Neuronal stem cell (in vitro differentiated cells): ENCODE measurements at regions not wholly inside any gene's neighbourhood (a gene's known extent, or its start where the extent isn't known, plus 50 kb on each side); places are given as distances from the start of the nearest gene placed in this dataset.
A peak's percentile ranks its signal among the peaks of the same experiment; 100 is the strongest.

Experiments
- DNase-seq: peaks from one replicate; pipeline ENCODE4 v3.0.0-alpha.2; 2013; ENCODE audit warnings: low spot score
- H2AFZ ChIP-seq: one replicate; pipeline ENCODE4 v1.6.1; 2013; ENCODE audit warnings: mild to moderate bottlenecking, low read length, inconsistent platforms
- H2AK5ac ChIP-seq: 2 replicates; pipeline ENCODE4 v1.6.1; 2013; ENCODE audit warnings: low read depth, mild to moderate bottlenecking, inconsistent platforms, low read length, moderate library complexity, mixed read lengths
- H2BK120ac ChIP-seq: 2 replicates; pipeline ENCODE4 v1.6.1; 2013; ENCODE audit warnings: low read depth, mild to moderate bottlenecking, inconsistent platforms, low read length, moderate library complexity, mixed read lengths
- H2BK12ac ChIP-seq: one replicate; pipeline ENCODE4 v1.6.1; 2013; ENCODE audit warnings: low read length, inconsistent platforms
- H2BK15ac ChIP-seq: 2 replicates; pipeline ENCODE4 v1.6.1; 2013; ENCODE audit warnings: mild to moderate bottlenecking, low read length, inconsistent platforms, mixed read lengths
- H2BK5ac ChIP-seq: one replicate; pipeline ENCODE4 v1.6.1; 2013; ENCODE audit warnings: inconsistent platforms, mild to moderate bottlenecking, low read length, moderate library complexity
- H3K14ac ChIP-seq: one replicate; pipeline ENCODE4 v1.6.1; 2013; ENCODE audit warnings: low read length, inconsistent platforms
- H3K18ac ChIP-seq: 2 replicates; pipeline ENCODE4 v1.6.1; 2013; ENCODE audit warnings: low read length, inconsistent platforms
- H3K23ac ChIP-seq: 2 replicates; pipeline ENCODE4 v1.6.1; 2013; ENCODE audit warnings: low read depth, mild to moderate bottlenecking, mixed read lengths, low read length, inconsistent platforms; ENCODE audit not compliant: poor library complexity
- H3K27ac ChIP-seq: replicated peaks from 3 replicates; pipeline ENCODE4 v1.5.1; 2013; ENCODE audit warnings: low read length, inconsistent platforms
- H3K27me3 ChIP-seq, 3 experiments: 2 replicates each; pipeline ENCODE4 v1.6.1; 2013; ENCODE audit warnings: low read length in 3 of 3, mild to moderate bottlenecking in 2 of 3, inconsistent platforms in 1 of 3, low read depth in 1 of 3, mixed read lengths in 1 of 3, moderate library complexity in 1 of 3; ENCODE audit not compliant: control insufficient read depth in 3 of 3, insufficient read depth in 3 of 3
- H3K36me3 ChIP-seq, 2 donors: replicated peaks in 1 of 2; 2 replicates each; pipeline ENCODE4 v1.6.1; 2013; ENCODE audit warnings: low read length in 2 of 2; ENCODE audit not compliant: control insufficient read depth in 2 of 2, insufficient read depth in 2 of 2
- H3K4ac ChIP-seq: 2 replicates; pipeline ENCODE4 v1.6.1; 2013; ENCODE audit warnings: inconsistent platforms, mild to moderate bottlenecking, low read length, moderate library complexity
- H3K4me1 ChIP-seq, 2 donors: 1 replicate in 1 of 2; 2 replicates in 1 of 2; pipeline ENCODE4 v1.6.1; 2013; ENCODE audit warnings: low read length in 2 of 2, low read depth in 1 of 2; ENCODE audit not compliant: control insufficient read depth in 2 of 2, insufficient read depth in 1 of 2
- H3K4me2 ChIP-seq: one replicate; pipeline ENCODE4 v1.6.1; 2013; ENCODE audit warnings: mild to moderate bottlenecking, low read length, inconsistent platforms; ENCODE audit not compliant: insufficient read depth, poor library complexity, severe bottlenecking
- H3K4me3 ChIP-seq, 2 donors: 2 replicates each; pipeline ENCODE4 v1.5.1; 2013; ENCODE audit warnings: low read length in 2 of 2, mild to moderate bottlenecking in 2 of 2, inconsistent platforms in 1 of 2, moderate library complexity in 1 of 2
- H3K79me1 ChIP-seq: one replicate; pipeline ENCODE4 v1.6.1; 2013; ENCODE audit warnings: low read depth, mild to moderate bottlenecking, inconsistent platforms, low read length, moderate library complexity
- H3K9ac ChIP-seq: one replicate; pipeline ENCODE4 v1.6.1; 2013; ENCODE audit warnings: mild to moderate bottlenecking, low read depth, low read length, inconsistent platforms; ENCODE audit not compliant: poor library complexity
- H3K9me3 ChIP-seq, 2 donors: replicated peaks in 1 of 2; 2 replicates each; pipeline versions ENCODE3 to v1.6.1; 2013; ENCODE audit warnings: low read length in 2 of 2, mild to moderate bottlenecking in 2 of 2, inconsistent platforms in 1 of 2, low read depth in 1 of 2, mixed read lengths in 1 of 2, moderate library complexity in 1 of 2; ENCODE audit not compliant: control insufficient read depth in 2 of 2, insufficient read depth in 1 of 2
- H4K8ac ChIP-seq: one replicate; pipeline ENCODE4 v1.6.1; 2013; ENCODE audit warnings: low read depth, mild to moderate bottlenecking, inconsistent platforms, low read length, moderate library complexity
- H4K91ac ChIP-seq: one replicate; pipeline ENCODE4 v1.6.1; 2013; ENCODE audit warnings: low read length, low read depth, mild to moderate bottlenecking, inconsistent platforms; ENCODE audit not compliant: poor library complexity
- WGBS, 2 donors: extraction: QIAGEN DNeasy Blood & Tissue Kit; methylation state at CpG; one replicate each; pipeline ENCODE4 v1.1.7; 2013; ENCODE audit warnings: missing lambda C conversion rate in 2 of 2, mixed read lengths in 1 of 2; ENCODE audit not compliant: insufficient read length in 2 of 2, insufficient replicate concordance in 1 of 2; ENCODE audit errors: extremely low coverage in 2 of 2; 5-methylcytosine and 5-hydroxymethylcytosine counted together

DNA sequence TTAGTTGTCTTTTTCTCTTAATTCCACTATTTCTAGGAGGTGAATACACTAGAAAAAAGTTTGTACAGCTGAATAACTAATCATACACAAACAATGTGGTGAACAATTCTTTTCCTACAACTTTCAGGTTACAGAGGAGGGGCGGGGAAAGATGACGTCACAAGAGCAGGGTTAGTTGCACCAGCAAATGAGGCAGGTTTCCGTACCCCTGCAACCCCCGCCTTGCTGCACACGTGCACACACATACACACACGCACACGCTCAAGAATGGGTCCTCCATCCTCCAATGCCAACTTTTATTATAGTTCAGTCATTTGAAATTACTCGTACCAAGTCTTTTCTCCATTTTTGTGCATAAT is 122.8 kb downstream of the ARL4C start:
- no peak overlapping the region for H3K9ac ChIP-seq
- no peak overlapping the region for H4K8ac ChIP-seq
- no peak overlapping the region for H3K4me3 ChIP-seq
- H3K4ac ChIP-seq = no peak overlapping the region
- H3K27ac ChIP-seq = no peak overlapping the region
- peaks cover 0 to 25% (median 0%) of the 10 kb centered on the region in 3 experiments for H3K27me3 ChIP-seq
- no peak overlapping the region for H4K91ac ChIP-seq
- H2BK12ac ChIP-seq = no peak overlapping the region
- no peak overlapping the region for H3K18ac ChIP-seq
- no peak overlapping the region for H3K23ac ChIP-seq
- no peak overlapping the region for H2AK5ac ChIP-seq
- no peak overlapping the region for H2BK120ac ChIP-seq
- H3K9me3 ChIP-seq = peaks cover 0 to 3% of the 10 kb centered on the region in 2 donors
- no peak overlapping the region for H3K14ac ChIP-seq
- WGBS, 2 donors = no CpG with 5 or more reads among the region's 8 CpGs
- peaks cover 5 to 12% of the 10 kb centered on the region in 2 donors for H3K4me1 ChIP-seq
- H2AFZ ChIP-seq = no peak overlapping the region
- no peaks in the 10 kb centered on the region for H3K36me3 ChIP-seq
- no peak overlapping the region for H2BK5ac ChIP-seq
- no peak overlapping the region for H2BK15ac ChIP-seq
- no peak overlapping the region for H3K4me2 ChIP-seq
- H3K79me1 ChIP-seq = no peaks in the 10 kb centered on the region
- no peak for DNase-seq

DNA sequence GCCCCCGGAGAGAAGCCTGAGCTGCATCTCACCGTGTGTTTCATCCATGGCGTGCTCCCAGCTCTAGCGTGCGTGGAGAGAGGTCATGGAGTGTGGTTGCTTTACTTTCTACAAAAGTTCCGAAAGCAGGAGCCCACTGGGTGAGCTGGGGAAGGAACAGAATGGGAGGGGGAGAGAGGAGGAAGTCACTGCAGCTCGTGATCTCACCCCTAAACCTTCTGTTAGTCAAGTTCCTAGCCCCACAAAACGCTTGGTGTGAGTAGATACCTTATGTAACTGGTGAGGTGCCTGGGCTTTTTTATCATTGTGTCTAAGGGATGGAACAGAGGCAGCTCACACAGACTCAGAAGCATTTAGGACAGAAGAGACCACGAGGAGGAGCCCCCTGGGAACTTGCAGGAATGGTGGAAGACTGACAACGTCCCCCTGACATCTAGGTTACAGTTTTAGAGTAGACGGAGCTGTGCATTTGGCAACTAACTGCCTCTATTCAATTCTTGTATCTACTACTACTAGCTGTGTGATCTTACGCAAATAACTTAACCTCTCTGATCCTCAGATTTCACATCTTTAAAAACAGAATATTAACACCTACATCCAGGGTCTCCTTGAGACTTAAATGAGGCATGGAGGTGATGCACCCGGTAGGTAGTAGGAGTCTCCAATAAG is 123.3 kb downstream of the ARL4C start:
- no peak overlapping the region for H2AFZ ChIP-seq
- H3K4me2 ChIP-seq = no peak overlapping the region
- H2BK15ac ChIP-seq = no peak overlapping the region
- H2AK5ac ChIP-seq = peak overlapping the region; percentile 3
- no peaks in the 10 kb centered on the region for H3K36me3 ChIP-seq
- H3K4me3 ChIP-seq = no peak overlapping the region
- no peak for DNase-seq
- peaks cover 0 to 25% (median 0%) of the 10 kb centered on the region in 3 experiments for H3K27me3 ChIP-seq
- no peak overlapping the region for H4K91ac ChIP-seq
- no CpG with 5 or more reads among the region's 13 CpGs for WGBS, 2 donors
- no peak overlapping the region for H2BK12ac ChIP-seq
- no peak overlapping the region for H3K4ac ChIP-seq
- H3K79me1 ChIP-seq = no peaks in the 10 kb centered on the region
- H3K4me1 ChIP-seq = peaks cover 9 to 13% of the 10 kb centered on the region in 2 donors
- no peak overlapping the region for H2BK120ac ChIP-seq
- no peak overlapping the region for H3K27ac ChIP-seq
- no peak overlapping the region for H4K8ac ChIP-seq
- H3K14ac ChIP-seq = no peak overlapping the region
- no peak overlapping the region for H2BK5ac ChIP-seq
- no peak overlapping the region for H3K18ac ChIP-seq
- peaks cover 0 to 3% of the 10 kb centered on the region in 2 donors for H3K9me3 ChIP-seq
- H3K23ac ChIP-seq = no peak overlapping the region
- no peak overlapping the region for H3K9ac ChIP-seq

DNA sequence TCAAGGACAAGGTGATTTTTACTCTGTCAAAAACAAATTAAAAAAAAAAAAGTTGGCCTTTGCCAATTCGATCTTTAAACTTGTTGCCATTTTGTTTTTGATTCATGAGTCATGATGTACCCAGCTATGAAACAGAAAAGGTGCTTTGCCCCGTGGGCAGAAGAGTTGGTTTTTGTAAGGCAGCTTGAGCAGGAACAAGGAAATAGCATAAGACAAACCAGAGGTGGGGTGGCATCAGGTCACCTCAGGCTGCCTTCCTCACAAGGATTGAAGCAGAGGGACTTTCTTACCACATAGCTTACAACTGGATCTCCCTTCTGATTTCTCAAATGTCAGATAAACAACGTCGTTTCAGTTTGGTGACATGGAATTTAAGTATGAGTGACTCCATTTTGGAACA is 123.8 kb downstream of the ARL4C start:
- H3K36me3 ChIP-seq = no peaks in the 10 kb centered on the region
- WGBS, 2 donors = no CpG with 5 or more reads among the region's 4 CpGs

DNA sequence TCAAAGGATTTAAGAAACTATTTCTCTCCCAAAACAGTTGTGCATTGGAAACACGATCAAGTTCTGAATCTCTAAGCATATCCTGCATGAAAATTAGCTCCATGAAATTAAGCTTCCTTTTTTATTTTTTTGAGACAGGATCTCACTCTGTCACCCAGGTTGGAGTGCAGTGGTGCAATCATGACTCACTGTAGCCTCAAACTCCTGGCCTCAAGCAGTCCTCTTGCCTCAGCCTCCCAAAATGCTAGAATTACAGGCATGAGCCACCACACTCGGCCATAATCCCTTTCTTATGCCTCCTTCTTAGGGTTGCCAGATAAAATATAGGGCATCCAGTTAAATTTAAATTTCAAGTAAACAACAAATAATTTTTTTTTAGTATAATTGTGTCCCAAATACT is 124.4 kb downstream of the ARL4C start:
- no peak overlapping the region for H2BK5ac ChIP-seq
- H3K18ac ChIP-seq = no peak overlapping the region
- whole genome bisulfite sequencing, 2 donors = no CpG with 5 or more reads among the region's 2 CpGs
- no peak overlapping the region for H3K4ac ChIP-seq
- H3K9ac ChIP-seq = no peak overlapping the region
- H2BK12ac ChIP-seq = no peak overlapping the region
- no peak overlapping the region for H3K23ac ChIP-seq
- DNase-seq = no peak
- peaks cover 0 to 21% (median 0%) of the 10 kb centered on the region in 3 experiments for H3K27me3 ChIP-seq
- no peak overlapping the region for H4K8ac ChIP-seq
- H2AFZ ChIP-seq = no peak overlapping the region
- H3K9me3 ChIP-seq = peaks cover 0 to 3% of the 10 kb centered on the region in 2 donors
- no peak overlapping the region for H3K14ac ChIP-seq
- H2BK15ac ChIP-seq = no peak overlapping the region
- no peaks in the 10 kb centered on the region for H3K79me1 ChIP-seq
- no peak overlapping the region for H3K27ac ChIP-seq
- H3K4me3 ChIP-seq = no peak overlapping the region
- no peak overlapping the region for H2AK5ac ChIP-seq
- no peak overlapping the region for H3K4me2 ChIP-seq
- no peak overlapping the region for H2BK120ac ChIP-seq
- H3K4me1 ChIP-seq = peaks cover 5 to 17% of the 10 kb centered on the region in 2 donors
- no peak overlapping the region for H4K91ac ChIP-seq
- H3K36me3 ChIP-seq = no peaks in the 10 kb centered on the region

More for the DNA sequence above, 123.8 kb downstream of the ARL4C start:
- Histone ChIP-seq H2BK5ac (no peak overlapping the region), H3K79me1 (no peaks in the 10 kb centered on the region), H3K27ac (no peak overlapping the region), H3K4me1 (peaks cover 9 to 16% of the 10 kb centered on the region in 2 donors), H4K91ac (no peak overlapping the region), H3K4me3 (no peak overlapping the region), H3K14ac (no peak overlapping the region), H3K27me3 (peaks cover 0 to 25% (median 0%) of the 10 kb centered on the region in 3 experiments), H2BK15ac (no peak overlapping the region), H2BK12ac (no peak overlapping the region), H3K18ac (no peak overlapping the region), H4K8ac (no peak overlapping the region), H3K23ac (no peak overlapping the region), H3K4ac (no peak overlapping the region), H3K9ac (no peak overlapping the region), H3K4me2 (no peak overlapping the region), H2AK5ac (no peak overlapping the region), H2AFZ (no peak overlapping the region), H2BK120ac (no peak overlapping the region), H3K9me3 (peaks cover 0 to 3% of the 10 kb centered on the region in 2 donors)
- no peak for DNase-seq
